Muscle of leg (tissue), 3 donors: ENCODE measurements at regions not wholly inside any gene's neighbourhood (a gene's known extent, or its start where the extent isn't known, plus 50 kb on each side); places are given as distances from the start of the nearest gene placed in this dataset.
A peak's percentile ranks its signal among the peaks of the same experiment; 100 is the strongest.

Experiments
- DNase-seq: peaks from one replicate; pipeline ENCODE4 v3.0.0; 2013
- H3K27ac ChIP-seq: one replicate; pipeline ENCODE4 v1.5.1; 2013; ENCODE audit warnings: mild to moderate bottlenecking, low read length, control low read depth
- H3K27me3 ChIP-seq: one replicate; pipeline ENCODE4 v1.6.1; 2013; ENCODE audit warnings: low read length; ENCODE audit not compliant: control insufficient read depth, insufficient read depth
- H3K36me3 ChIP-seq: one replicate; pipeline ENCODE4 v1.6.1; 2013; ENCODE audit warnings: low read length; ENCODE audit not compliant: control insufficient read depth, insufficient read depth
- H3K4me1 ChIP-seq: one replicate; pipeline ENCODE4 v1.6.1; 2013; ENCODE audit warnings: low read length; ENCODE audit not compliant: control insufficient read depth, insufficient read depth
- H3K4me3 ChIP-seq: one replicate; pipeline ENCODE4 v1.5.1; 2013; ENCODE audit warnings: low read length, control low read depth
- H3K9me3 ChIP-seq: replicated peaks from 2 replicates; pipeline ENCODE4 v1.6.1; 2013; ENCODE audit warnings: low read depth, low read length; ENCODE audit not compliant: control insufficient read depth
- WGBS: methylation state at CpG from one replicate; pipeline ENCODE4 v1.1.5; 2013; ENCODE audit warnings: missing lambda C conversion rate; ENCODE audit not compliant: insufficient coverage; 5-methylcytosine and 5-hydroxymethylcytosine counted together

- Histone ChIP-seq H3K4me3 (no peak overlapping the region), H3K9me3 (no peaks in the 10 kb centered on the region), H3K4me1 (no peaks in the 10 kb centered on the region), H3K27ac (no peak overlapping the region), H3K27me3 (no peaks in the 10 kb centered on the region), H3K36me3 (no peaks in the 10 kb centered on the region)
- DNase-seq = no peak
- WGBS = no CpG with 5 or more reads among the region's 3 CpGs
These were observed 453.7 kb downstream of the ATP23 start for GRCh38 chr12:58395056-58395455.

DNA sequence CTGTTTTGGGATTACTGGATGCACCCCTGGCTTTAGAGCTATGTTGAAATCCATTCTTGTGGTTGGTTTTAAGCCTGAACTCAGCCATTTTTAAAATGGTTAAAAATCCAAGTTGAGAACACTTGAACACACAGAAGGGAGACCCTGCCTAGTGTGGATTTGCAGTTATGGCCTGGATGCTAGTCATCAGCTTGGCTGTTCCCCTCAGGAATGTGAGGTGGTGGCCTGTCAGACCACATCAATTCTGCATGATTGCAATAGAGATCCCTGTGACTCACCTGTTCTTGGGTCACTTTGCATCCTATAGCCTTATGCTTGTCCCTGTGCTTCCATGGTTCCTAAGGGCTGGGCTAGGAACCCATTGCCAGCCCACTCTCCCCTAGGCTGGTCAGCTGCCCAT lies 454.1 kb downstream of the ATP23 start:
- DNase-seq = no peak
- H3K4me3 ChIP-seq = no peak overlapping the region
- H3K4me1 ChIP-seq = no peaks in the 10 kb centered on the region

DNA sequence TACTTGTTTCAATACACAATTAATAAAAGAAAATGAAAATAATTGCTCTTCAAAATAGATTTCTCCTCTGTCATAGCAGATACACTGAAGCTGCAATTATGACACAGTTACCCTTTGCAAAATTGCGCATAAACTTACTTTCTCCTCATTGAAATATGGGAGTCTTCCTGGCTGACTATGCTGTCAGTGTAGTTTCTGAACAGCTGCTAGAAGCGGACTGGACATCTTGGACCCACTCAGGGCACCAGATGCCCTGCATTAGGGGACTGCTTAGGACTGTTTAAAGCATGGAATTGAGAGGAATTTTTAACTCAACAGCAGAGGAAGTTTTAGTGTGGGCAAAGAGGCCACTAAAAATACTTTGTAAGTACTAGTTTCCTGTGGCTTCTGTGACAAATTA lies 454.9 kb downstream of the ATP23 start:
- DNase-seq = no peak
- Histone ChIP-seq H3K9me3 (no peaks in the 10 kb centered on the region), H3K4me1 (no peaks in the 10 kb centered on the region), H3K27me3 (no peaks in the 10 kb centered on the region), H3K36me3 (no peaks in the 10 kb centered on the region), H3K4me3 (no peak overlapping the region), H3K27ac (no peak overlapping the region)
- 78% methylated on average over 1 of the region's 2 CpGs for WGBS

More for the DNA sequence above, 454.1 kb downstream of the ATP23 start:
- H3K27ac ChIP-seq = no peak overlapping the region
- H3K9me3 ChIP-seq = no peaks in the 10 kb centered on the region
- no peaks in the 10 kb centered on the region for H3K36me3 ChIP-seq
- no peaks in the 10 kb centered on the region for H3K27me3 ChIP-seq

- Histone ChIP-seq H3K4me3 (no peak overlapping the region), H3K27me3 (no peaks in the 10 kb centered on the region)
- 100% methylated on average over 2 of the region's 4 CpGs for WGBS
These were observed 464.0 kb downstream of the ATP23 start for GRCh38 chr12:58405363-58405762.

GRCh38 chr12:58408516-58408915 lies 467.1 kb downstream of the ATP23 start:
- H3K27ac ChIP-seq = no peak overlapping the region
- H3K9me3 ChIP-seq = no peaks in the 10 kb centered on the region
- peaks cover 3% of the 10 kb centered on the region for H3K4me1 ChIP-seq
- 25% methylated on average over 1 of the region's 1 CpG for WGBS
- H3K4me3 ChIP-seq = no peak overlapping the region
- DNase-seq = peak; percentile 49
- no peaks in the 10 kb centered on the region for H3K27me3 ChIP-seq
- no peaks in the 10 kb centered on the region for H3K36me3 ChIP-seq

More at GRCh38 chr12:58405363-58405762, 464.0 kb downstream of the ATP23 start:
- H3K9me3 ChIP-seq = no peaks in the 10 kb centered on the region
- H3K36me3 ChIP-seq = no peaks in the 10 kb centered on the region
- no peak for DNase-seq
- no peak overlapping the region for H3K27ac ChIP-seq
- H3K4me1 ChIP-seq = peaks cover 3% of the 10 kb centered on the region

GRCh38 chr12:58412461-58413060 lies 471.2 kb downstream of the ATP23 start:
- WGBS = 60% methylated on average over 1 of the region's 2 CpGs
- H3K36me3 ChIP-seq = no peaks in the 10 kb centered on the region
- no peaks in the 10 kb centered on the region for H3K27me3 ChIP-seq
- H3K27ac ChIP-seq = no peak overlapping the region
- DNase-seq = no peak
- peaks cover 3% of the 10 kb centered on the region for H3K4me1 ChIP-seq
- H3K4me3 ChIP-seq = no peak overlapping the region
- H3K9me3 ChIP-seq = no peaks in the 10 kb centered on the region

GRCh38 chr12:58413794-58414193 lies 472.4 kb downstream of the ATP23 start:
- WGBS = no CpG with 5 or more reads among the region's 1 CpG
- Histone ChIP-seq H3K4me1 (no peaks in the 10 kb centered on the region), H3K36me3 (no peaks in the 10 kb centered on the region), H3K27me3 (no peaks in the 10 kb centered on the region), H3K27ac (no peak overlapping the region), H3K9me3 (no peaks in the 10 kb centered on the region), H3K4me3 (no peak overlapping the region)
- no peak for DNase-seq

- Histone ChIP-seq H3K36me3 (no peaks in the 10 kb centered on the region), H3K4me1 (peaks cover 2% of the 10 kb centered on the region), H3K27me3 (no peaks in the 10 kb centered on the region), H3K27ac (no peak overlapping the region), H3K4me3 (no peak overlapping the region), H3K9me3 (no peaks in the 10 kb centered on the region)
- DNase-seq = no peak
- no CpG with 5 or more reads among the region's 2 CpGs for WGBS
These were observed 473.1 kb downstream of the ATP23 start for GRCh38 chr12:58414398-58414871.

DNA sequence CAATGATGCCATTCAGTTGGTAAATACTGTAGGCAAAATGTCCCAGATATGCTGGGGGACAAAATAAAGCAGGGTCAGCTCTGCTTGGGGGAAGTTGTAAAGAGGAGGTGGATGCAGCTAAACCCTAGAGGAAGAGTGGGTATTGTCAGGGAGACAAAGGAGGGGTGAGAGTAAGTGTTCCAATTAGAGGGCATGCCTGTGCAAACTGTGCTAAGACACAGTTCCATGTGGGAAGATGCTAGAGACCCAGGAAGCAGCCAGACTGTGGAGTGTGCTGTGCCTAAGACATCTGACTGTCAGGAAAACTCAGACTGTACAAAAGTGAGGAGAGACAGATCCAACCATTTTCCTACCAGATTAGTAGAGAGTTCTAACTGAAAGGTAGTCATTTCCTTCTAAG lies 474.3 kb downstream of the ATP23 start:
- DNase-seq = no peak
- peaks cover 3% of the 10 kb centered on the region for H3K4me1 ChIP-seq
- H3K4me3 ChIP-seq = no peak overlapping the region
- no peaks in the 10 kb centered on the region for H3K9me3 ChIP-seq
- H3K27ac ChIP-seq = no peak overlapping the region
- H3K36me3 ChIP-seq = no peaks in the 10 kb centered on the region
- no peaks in the 10 kb centered on the region for H3K27me3 ChIP-seq

GRCh38 chr12:58416236-58416635 lies 474.9 kb downstream of the ATP23 start:
- Histone ChIP-seq H3K27ac (no peak overlapping the region), H3K4me3 (no peak overlapping the region), H3K4me1 (peaks cover 3% of the 10 kb centered on the region), H3K27me3 (no peaks in the 10 kb centered on the region), H3K9me3 (no peaks in the 10 kb centered on the region), H3K36me3 (no peaks in the 10 kb centered on the region)
- no peak for DNase-seq
- no CpG with 5 or more reads among the region's 2 CpGs for WGBS

GRCh38 chr12:58419196-58419760 lies 477.9 kb downstream of the ATP23 start:
- H3K36me3 ChIP-seq = no peaks in the 10 kb centered on the region
- no peaks in the 10 kb centered on the region for H3K9me3 ChIP-seq
- no peak for DNase-seq
- H3K4me1 ChIP-seq = peaks cover 3% of the 10 kb centered on the region
- peak overlapping the region; percentile 66 for H3K27ac ChIP-seq
- no peak overlapping the region for H3K4me3 ChIP-seq
- 94% methylated on average over 8 of the region's 13 CpGs for WGBS
- H3K27me3 ChIP-seq = no peaks in the 10 kb centered on the region
